ENCODE measurements at regions not wholly inside any gene's neighbourhood (a gene's known extent, or its start where the extent isn't known, plus 50 kb on each side); places are given as distances from the start of the nearest gene placed in this dataset.

DNA sequence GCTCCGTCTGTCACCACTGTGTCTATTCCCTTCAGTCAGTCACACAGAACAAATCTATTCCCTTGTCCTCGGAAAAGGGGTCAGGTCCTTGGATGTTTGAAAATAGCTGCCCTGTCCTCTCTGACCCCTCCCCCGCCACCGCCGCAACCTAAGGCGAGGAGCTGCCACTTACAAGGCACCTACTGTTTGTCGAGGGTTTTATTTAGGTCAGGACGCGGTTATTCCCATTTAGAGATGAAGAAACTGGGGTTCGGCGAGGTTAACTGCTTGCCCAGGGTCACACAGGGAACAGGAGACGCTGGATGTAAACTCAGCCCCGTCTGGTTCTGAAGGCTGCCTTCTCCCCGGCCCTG, 1468.1 kb downstream of the BRD1 start:
- Histone ChIP-seq H3K9ac (ENCODE audit: low read depth in 1 of 2, low read length in 2 of 2) (no peak overlapping the region), H3K4me1 (ENCODE audit: control insufficient read depth in 1 of 2, insufficient read depth in 2 of 2, low read length in 2 of 2) (no peaks in the 10 kb centered on the region), H3K27me3 (ENCODE audit: control insufficient read depth in 1 of 2, insufficient read depth in 2 of 2, low read length in 2 of 2) (no peaks in the 10 kb centered on the region)

GRCh38 chr22:48358886-48359612, 1468.6 kb downstream of the BRD1 start:
- Histone ChIP-seq H3K36me3 (ENCODE audit: control insufficient read depth in 1 of 2, insufficient read depth in 2 of 2, low read length in 2 of 2) (no peaks in the 10 kb centered on the region), H3K27ac (ENCODE audit: low read depth, low read length) (no peak overlapping the region), H3K27me3 (ENCODE audit: control insufficient read depth in 1 of 2, insufficient read depth in 2 of 2, low read length in 2 of 2) (no peaks in the 10 kb centered on the region), H3K9me3 (ENCODE audit: control insufficient read depth in 1 of 2, low read length in 2 of 2) (no peaks in the 10 kb centered on the region), H3K4me1 (ENCODE audit: control insufficient read depth in 1 of 2, insufficient read depth in 2 of 2, low read length in 2 of 2) (no peaks in the 10 kb centered on the region), H3K4me3 (ENCODE audit: low read depth in 1 of 2, low read length in 2 of 2) (no peak overlapping the region), H3K9ac (ENCODE audit: low read depth in 1 of 2, low read length in 2 of 2) (no peak overlapping the region)

More for the DNA sequence above, 1468.1 kb downstream of the BRD1 start:
- Histone ChIP-seq H3K4me3 (ENCODE audit: low read depth in 1 of 2, low read length in 2 of 2) (no peak overlapping the region), H3K36me3 (ENCODE audit: control insufficient read depth in 1 of 2, insufficient read depth in 2 of 2, low read length in 2 of 2) (no peaks in the 10 kb centered on the region), H3K27ac (ENCODE audit: low read depth, low read length) (no peak overlapping the region), H3K9me3 (ENCODE audit: control insufficient read depth in 1 of 2, low read length in 2 of 2) (no peaks in the 10 kb centered on the region)

DNA sequence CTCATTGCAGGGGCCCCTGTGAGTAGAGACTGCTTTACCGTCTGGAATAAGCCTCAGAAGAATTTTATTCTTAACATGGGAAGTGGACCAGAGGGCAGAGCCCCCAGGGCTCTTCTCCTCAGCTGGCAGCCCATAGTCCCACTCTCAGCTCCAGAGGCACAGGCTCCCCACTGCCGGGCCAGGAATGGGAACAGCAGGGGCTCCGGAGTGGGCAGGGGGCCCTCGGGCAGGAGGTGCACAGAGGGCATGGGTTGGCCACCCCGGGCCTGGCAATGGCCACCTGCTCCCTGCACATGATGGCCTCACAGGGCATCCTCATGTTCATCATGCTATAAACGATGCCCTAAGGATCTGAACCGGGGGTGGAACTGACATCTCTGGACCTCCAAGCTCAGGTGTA, 1469.7 kb downstream of the BRD1 start:
- no peak overlapping the region for H3K4me3 ChIP-seq (ENCODE audit: low read depth in 1 of 2, low read length in 2 of 2)
- H3K9me3 ChIP-seq (ENCODE audit: control insufficient read depth in 1 of 2, low read length in 2 of 2) = no peaks in the 10 kb centered on the region
- H3K27me3 ChIP-seq (ENCODE audit: control insufficient read depth in 1 of 2, insufficient read depth in 2 of 2, low read length in 2 of 2) = no peaks in the 10 kb centered on the region
- no peak overlapping the region for H3K27ac ChIP-seq (ENCODE audit: low read depth, low read length)
- H3K9ac ChIP-seq (ENCODE audit: low read depth in 1 of 2, low read length in 2 of 2) = no peak overlapping the region
- no peaks in the 10 kb centered on the region for H3K36me3 ChIP-seq (ENCODE audit: control insufficient read depth in 1 of 2, insufficient read depth in 2 of 2, low read length in 2 of 2)
- H3K4me1 ChIP-seq (ENCODE audit: control insufficient read depth in 1 of 2, insufficient read depth in 2 of 2, low read length in 2 of 2) = no peaks in the 10 kb centered on the region

GRCh38 chr22:48357196-48357595, 1470.5 kb downstream of the BRD1 start:
- no peaks in the 10 kb centered on the region for H3K27me3 ChIP-seq (ENCODE audit: control insufficient read depth in 1 of 2, insufficient read depth in 2 of 2, low read length in 2 of 2)

DNA sequence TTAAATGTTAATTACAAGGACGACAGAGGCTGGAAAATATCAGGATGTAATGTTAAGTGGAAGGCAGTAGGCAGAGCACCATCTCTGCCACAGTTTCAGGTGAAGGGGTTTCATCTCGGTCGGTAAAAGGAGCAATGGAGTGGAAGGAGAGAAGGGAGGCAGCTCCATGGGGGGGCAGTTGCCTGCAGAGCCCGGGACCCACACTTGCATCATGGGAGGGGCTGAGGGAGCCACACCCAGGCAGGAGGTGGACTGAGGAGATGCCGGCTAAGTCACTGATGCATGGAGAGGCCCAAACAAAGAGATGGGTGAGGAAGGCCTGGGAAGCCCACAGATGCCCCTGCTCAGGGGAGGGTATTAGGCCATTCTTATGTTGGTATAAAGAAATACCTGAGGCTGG, 1470.9 kb downstream of the BRD1 start:
- Histone ChIP-seq H3K4me1 (ENCODE audit: control insufficient read depth in 1 of 2, insufficient read depth in 2 of 2, low read length in 2 of 2) (no peaks in the 10 kb centered on the region), H3K9me3 (ENCODE audit: control insufficient read depth in 1 of 2, low read length in 2 of 2) (no peaks in the 10 kb centered on the region), H3K27me3 (ENCODE audit: control insufficient read depth in 1 of 2, insufficient read depth in 2 of 2, low read length in 2 of 2) (no peaks in the 10 kb centered on the region), H3K4me3 (ENCODE audit: low read depth in 1 of 2, low read length in 2 of 2) (no peak overlapping the region), H3K36me3 (ENCODE audit: control insufficient read depth in 1 of 2, insufficient read depth in 2 of 2, low read length in 2 of 2) (no peaks in the 10 kb centered on the region), H3K9ac (ENCODE audit: low read depth in 1 of 2, low read length in 2 of 2) (no peak overlapping the region), H3K27ac (ENCODE audit: low read depth, low read length) (no peak overlapping the region)

More at GRCh38 chr22:48357196-48357595, 1470.5 kb downstream of the BRD1 start:
- no peak overlapping the region for H3K4me3 ChIP-seq (ENCODE audit: low read depth in 1 of 2, low read length in 2 of 2)
- no peaks in the 10 kb centered on the region for H3K4me1 ChIP-seq (ENCODE audit: control insufficient read depth in 1 of 2, insufficient read depth in 2 of 2, low read length in 2 of 2)
- no peaks in the 10 kb centered on the region for H3K36me3 ChIP-seq (ENCODE audit: control insufficient read depth in 1 of 2, insufficient read depth in 2 of 2, low read length in 2 of 2)
- no peak overlapping the region for H3K27ac ChIP-seq (ENCODE audit: low read depth, low read length)
- no peak overlapping the region for H3K9ac ChIP-seq (ENCODE audit: low read depth in 1 of 2, low read length in 2 of 2)
- no peaks in the 10 kb centered on the region for H3K9me3 ChIP-seq (ENCODE audit: control insufficient read depth in 1 of 2, low read length in 2 of 2)

DNA sequence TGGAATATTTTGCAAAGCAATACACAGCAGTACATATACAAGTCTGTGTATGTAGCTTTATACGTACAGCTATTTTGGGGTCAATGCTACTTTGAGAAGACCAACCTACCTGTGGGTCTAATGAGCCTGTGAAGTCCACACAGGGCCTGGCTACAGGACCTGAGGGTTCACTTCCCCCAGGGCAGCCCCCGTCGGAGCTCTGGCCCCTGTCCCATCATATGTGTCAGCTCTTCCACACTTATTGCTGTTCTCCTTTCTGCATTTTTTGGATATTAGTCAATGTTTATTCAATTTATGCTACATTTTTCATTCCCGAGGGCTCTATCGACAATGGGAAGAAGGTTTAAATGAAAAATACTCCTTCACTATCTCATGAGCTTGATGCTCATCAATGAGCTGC, 1473.6 kb downstream of the BRD1 start:
- Histone ChIP-seq H3K36me3 (ENCODE audit: control insufficient read depth in 1 of 2, insufficient read depth in 2 of 2, low read length in 2 of 2) (no peaks in the 10 kb centered on the region), H3K9ac (ENCODE audit: low read depth in 1 of 2, low read length in 2 of 2) (no peak overlapping the region), H3K27ac (ENCODE audit: low read depth, low read length) (no peak overlapping the region), H3K27me3 (ENCODE audit: control insufficient read depth in 1 of 2, insufficient read depth in 2 of 2, low read length in 2 of 2) (no peaks in the 10 kb centered on the region), H3K9me3 (ENCODE audit: control insufficient read depth in 1 of 2, low read length in 2 of 2) (no peaks in the 10 kb centered on the region), H3K4me1 (ENCODE audit: control insufficient read depth in 1 of 2, insufficient read depth in 2 of 2, low read length in 2 of 2) (no peaks in the 10 kb centered on the region), H3K4me3 (ENCODE audit: low read depth in 1 of 2, low read length in 2 of 2) (no peak overlapping the region)

GRCh38 chr22:48353116-48353947, 1474.3 kb downstream of the BRD1 start:
- H3K27ac ChIP-seq (ENCODE audit: low read depth, low read length) = no peak overlapping the region
- no peaks in the 10 kb centered on the region for H3K9me3 ChIP-seq (ENCODE audit: control insufficient read depth in 1 of 2, low read length in 2 of 2)
- no peaks in the 10 kb centered on the region for H3K27me3 ChIP-seq (ENCODE audit: control insufficient read depth in 1 of 2, insufficient read depth in 2 of 2, low read length in 2 of 2)
- no peaks in the 10 kb centered on the region for H3K36me3 ChIP-seq (ENCODE audit: control insufficient read depth in 1 of 2, insufficient read depth in 2 of 2, low read length in 2 of 2)
- no peak overlapping the region for H3K9ac ChIP-seq (ENCODE audit: low read depth in 1 of 2, low read length in 2 of 2)
- H3K4me1 ChIP-seq (ENCODE audit: control insufficient read depth in 1 of 2, insufficient read depth in 2 of 2, low read length in 2 of 2) = no peaks in the 10 kb centered on the region
- no peak overlapping the region for H3K4me3 ChIP-seq (ENCODE audit: low read depth in 1 of 2, low read length in 2 of 2)

GRCh38 chr22:48352086-48352911, 1475.4 kb downstream of the BRD1 start:
- Histone ChIP-seq H3K4me3 (ENCODE audit: low read depth in 1 of 2, low read length in 2 of 2) (no peak overlapping the region), H3K27me3 (ENCODE audit: control insufficient read depth in 1 of 2, insufficient read depth in 2 of 2, low read length in 2 of 2) (peaks cover 0 to under 1% of the 10 kb centered on the region in 2 donors), H3K27ac (ENCODE audit: low read depth, low read length) (no peak overlapping the region), H3K9me3 (ENCODE audit: control insufficient read depth in 1 of 2, low read length in 2 of 2) (no peaks in the 10 kb centered on the region), H3K4me1 (ENCODE audit: control insufficient read depth in 1 of 2, insufficient read depth in 2 of 2, low read length in 2 of 2) (no peaks in the 10 kb centered on the region), H3K36me3 (ENCODE audit: control insufficient read depth in 1 of 2, insufficient read depth in 2 of 2, low read length in 2 of 2) (no peaks in the 10 kb centered on the region), H3K9ac (ENCODE audit: low read depth in 1 of 2, low read length in 2 of 2) (no peak overlapping the region)

- Histone ChIP-seq H3K27me3 (ENCODE audit: control insufficient read depth in 1 of 2, insufficient read depth in 2 of 2, low read length in 2 of 2) (peaks cover 0 to 3% of the 10 kb centered on the region in 2 donors), H3K27ac (ENCODE audit: low read depth, low read length) (no peak overlapping the region), H3K4me3 (ENCODE audit: low read depth in 1 of 2, low read length in 2 of 2) (no peak overlapping the region), H3K9me3 (ENCODE audit: control insufficient read depth in 1 of 2, low read length in 2 of 2) (no peaks in the 10 kb centered on the region), H3K4me1 (ENCODE audit: control insufficient read depth in 1 of 2, insufficient read depth in 2 of 2, low read length in 2 of 2) (no peaks in the 10 kb centered on the region), H3K36me3 (ENCODE audit: control insufficient read depth in 1 of 2, insufficient read depth in 2 of 2, low read length in 2 of 2) (no peaks in the 10 kb centered on the region), H3K9ac (ENCODE audit: low read depth in 1 of 2, low read length in 2 of 2) (no peak overlapping the region)
These were observed 1476.1 kb downstream of the BRD1 start for GRCh38 chr22:48351376-48352085.

All from duodenal mucosa (tissue), 2 donors.